BLaER1 (cell line): ENCODE measurements at regions not wholly inside any gene's neighbourhood (a gene's known extent, or its start where the extent isn't known, plus 50 kb on each side); places are given as distances from the start of the nearest gene placed in this dataset.

Experiments used
- H3K27ac ChIP-seq: shearing (Covaris generic); formaldehyde crosslinking; 2 replicates; pipeline ENCODE4 v1.8.1; 2022
- H3K27me3 ChIP-seq: shearing (Covaris generic); formaldehyde crosslinking; 2 replicates; pipeline ENCODE4 v1.8.1; 2022
- H3K36me3 ChIP-seq: shearing (Covaris generic); formaldehyde crosslinking; 2 replicates; pipeline ENCODE4 v1.8.1; 2022
- H3K4me1 ChIP-seq: shearing (Covaris generic); formaldehyde crosslinking; 2 replicates; pipeline ENCODE4 v1.8.1; 2022
- H3K4me2 ChIP-seq: shearing (Covaris generic); formaldehyde crosslinking; 2 replicates; pipeline ENCODE4 v1.8.1; 2022
- H3K4me3 ChIP-seq: shearing (Covaris generic); formaldehyde crosslinking; 2 replicates; pipeline ENCODE4 v1.8.1; 2022
- H3K9ac ChIP-seq: shearing (Covaris generic); formaldehyde crosslinking; 2 replicates; pipeline ENCODE4 v1.8.1; 2022
- H3K9me3 ChIP-seq: shearing (Covaris generic); formaldehyde crosslinking; 2 replicates; pipeline ENCODE4 v1.8.1; 2022
- H4K20me1 ChIP-seq: shearing (Covaris generic); formaldehyde crosslinking; 2 replicates; pipeline ENCODE4 v1.8.1; 2022
- Cebpa-rat ChIP-seq: shearing (Covaris generic); IDR thresholded peaks from 2 replicates; pipeline ENCODE4 v1.8.1; 2022

- H3K9ac ChIP-seq = no peak overlapping the region
- no peak for TF ChIP-seq Cebpa-rat
- H3K4me1 ChIP-seq = no peaks in the 10 kb centered on the region
- H3K4me3 ChIP-seq = no peak overlapping the region
- no peak overlapping the region for H3K27ac ChIP-seq
- no peaks in the 10 kb centered on the region for H3K36me3 ChIP-seq
- no peak overlapping the region for H3K4me2 ChIP-seq
- H4K20me1 ChIP-seq = no peaks in the 10 kb centered on the region
- no peaks in the 10 kb centered on the region for H3K27me3 ChIP-seq
- H3K9me3 ChIP-seq = peaks cover 5% of the 10 kb centered on the region; the same call in 1 of the 2 replicates
These were observed 51.6 kb upstream of the MYL2 start for GRCh38 chr12:110971936-110972335.

GRCh38 chr12:110971189-110971920 is 51.0 kb upstream of the MYL2 start:
- Histone ChIP-seq H3K4me3 (no peak overlapping the region), H4K20me1 (no peaks in the 10 kb centered on the region), H3K27me3 (no peaks in the 10 kb centered on the region), H3K36me3 (no peaks in the 10 kb centered on the region), H3K4me2 (no peak overlapping the region), H3K4me1 (no peaks in the 10 kb centered on the region), H3K9me3 (peaks cover 5% of the 10 kb centered on the region; the same call in 1 of the 2 replicates), H3K27ac (no peak overlapping the region), H3K9ac (no peak overlapping the region)
- TF ChIP-seq Cebpa-rat = no peak
